ENCODE measurements at regions not wholly inside any gene's neighbourhood (a gene's known extent, or its start where the extent isn't known, plus 50 kb on each side); places are given as distances from the start of the nearest gene placed in this dataset.

DNA sequence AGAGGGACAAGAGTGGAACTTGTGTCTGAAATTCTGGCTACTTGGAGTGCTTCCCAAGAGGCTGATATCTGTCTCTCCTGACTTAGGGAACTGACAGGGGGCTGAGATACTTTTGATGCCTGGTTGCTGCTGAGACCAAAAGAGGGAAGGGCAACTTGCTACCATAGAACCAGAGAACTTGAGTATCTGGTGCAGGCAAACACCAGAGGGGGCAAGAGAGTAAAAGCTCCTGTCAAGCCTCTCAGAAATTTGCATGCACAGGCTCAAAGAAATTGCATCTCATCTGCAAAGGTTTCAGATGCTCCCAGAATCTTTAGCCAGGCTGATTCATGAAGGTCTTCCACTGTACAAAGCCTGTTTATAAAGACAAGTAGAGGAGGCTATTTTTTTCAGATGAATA, 391.3 kb upstream of the FOXG1 start:
- no peak for TF ChIP-seq EGR1 (IDR thresholded peaks at IDR 0.05)
- TF ChIP-seq TCF12 (IDR thresholded peaks at IDR 0.05; ENCODE audit: low read depth) = no peak
- no peak for TF ChIP-seq TAF1 (IDR thresholded peaks at IDR 0.05; ENCODE audit: low read depth)
- TF ChIP-seq FOXM1 (IDR thresholded peaks at IDR 0.05; ENCODE audit: borderline replicate concordance, low read depth) = no peak
- no peak for TF ChIP-seq EP300 (IDR thresholded peaks at IDR 0.05; ENCODE audit: borderline replicate concordance)
- TF ChIP-seq CREB1 (IDR thresholded peaks at IDR 0.05; ENCODE audit: low read depth) = no peak
- TF ChIP-seq, protein P1, sequence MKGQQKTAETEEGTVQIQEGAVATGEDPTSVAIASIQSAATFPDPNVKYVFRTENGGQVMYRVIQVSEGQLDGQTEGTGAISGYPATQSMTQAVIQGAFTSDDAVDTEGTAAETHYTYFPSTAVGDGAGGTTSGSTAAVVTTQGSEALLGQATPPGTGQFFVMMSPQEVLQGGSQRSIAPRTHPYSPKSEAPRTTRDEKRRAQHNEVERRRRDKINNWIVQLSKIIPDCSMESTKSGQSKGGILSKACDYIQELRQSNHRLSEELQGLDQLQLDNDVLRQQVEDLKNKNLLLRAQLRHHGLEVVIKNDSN (IDR thresholded peaks at IDR 0.05) = no peak
- TF ChIP-seq, protein P2, sequence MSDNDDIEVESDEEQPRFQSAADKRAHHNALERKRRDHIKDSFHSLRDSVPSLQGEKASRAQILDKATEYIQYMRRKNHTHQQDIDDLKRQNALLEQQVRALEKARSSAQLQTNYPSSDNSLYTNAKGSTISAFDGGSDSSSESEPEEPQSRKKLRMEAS (IDR thresholded peaks at IDR 0.05) = no peak
- TF ChIP-seq RAD21 (IDR thresholded peaks at IDR 0.05; ENCODE audit: low read depth) = peak; percentile 59
- TF ChIP-seq, protein P3, sequence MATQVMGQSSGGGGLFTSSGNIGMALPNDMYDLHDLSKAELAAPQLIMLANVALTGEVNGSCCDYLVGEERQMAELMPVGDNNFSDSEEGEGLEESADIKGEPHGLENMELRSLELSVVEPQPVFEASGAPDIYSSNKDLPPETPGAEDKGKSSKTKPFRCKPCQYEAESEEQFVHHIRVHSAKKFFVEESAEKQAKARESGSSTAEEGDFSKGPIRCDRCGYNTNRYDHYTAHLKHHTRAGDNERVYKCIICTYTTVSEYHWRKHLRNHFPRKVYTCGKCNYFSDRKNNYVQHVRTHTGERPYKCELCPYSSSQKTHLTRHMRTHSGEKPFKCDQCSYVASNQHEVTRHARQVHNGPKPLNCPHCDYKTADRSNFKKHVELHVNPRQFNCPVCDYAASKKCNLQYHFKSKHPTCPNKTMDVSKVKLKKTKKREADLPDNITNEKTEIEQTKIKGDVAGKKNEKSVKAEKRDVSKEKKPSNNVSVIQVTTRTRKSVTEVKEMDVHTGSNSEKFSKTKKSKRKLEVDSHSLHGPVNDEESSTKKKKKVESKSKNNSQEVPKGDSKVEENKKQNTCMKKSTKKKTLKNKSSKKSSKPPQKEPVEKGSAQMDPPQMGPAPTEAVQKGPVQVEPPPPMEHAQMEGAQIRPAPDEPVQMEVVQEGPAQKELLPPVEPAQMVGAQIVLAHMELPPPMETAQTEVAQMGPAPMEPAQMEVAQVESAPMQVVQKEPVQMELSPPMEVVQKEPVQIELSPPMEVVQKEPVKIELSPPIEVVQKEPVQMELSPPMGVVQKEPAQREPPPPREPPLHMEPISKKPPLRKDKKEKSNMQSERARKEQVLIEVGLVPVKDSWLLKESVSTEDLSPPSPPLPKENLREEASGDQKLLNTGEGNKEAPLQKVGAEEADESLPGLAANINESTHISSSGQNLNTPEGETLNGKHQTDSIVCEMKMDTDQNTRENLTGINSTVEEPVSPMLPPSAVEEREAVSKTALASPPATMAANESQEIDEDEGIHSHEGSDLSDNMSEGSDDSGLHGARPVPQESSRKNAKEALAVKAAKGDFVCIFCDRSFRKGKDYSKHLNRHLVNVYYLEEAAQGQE (IDR thresholded peaks at IDR 0.05; ENCODE audit: low read depth) = no peak
